ENCODE measurements at regions not wholly inside any gene's neighbourhood (a gene's known extent, or its start where the extent isn't known, plus 50 kb on each side); places are given as distances from the start of the nearest gene placed in this dataset.

GRCh38 chr4:151538963-151539362 is 130.0 kb downstream of the FHIP1A start (continued):
- TF ChIP-seq CUX1 (IDR thresholded peaks at IDR 0.05; ENCODE audit: insufficient replicate concordance, low read depth, low read length): no peak
- no peak for TF ChIP-seq NRF1 (conservative IDR thresholded peaks at IDR 0.05; ENCODE audit: low read depth, low read length)
- TF ChIP-seq CHD4 (IDR thresholded peaks at IDR 0.05): no peak
- TF ChIP-seq ZNF207 (IDR thresholded peaks at IDR 0.05; ENCODE audit: borderline replicate concordance): no peak
- TF ChIP-seq SUPT20H (IDR thresholded peaks at IDR 0.05; ENCODE audit: borderline replicate concordance, control insufficient read depth, low read depth, low read length): no peak
- no peak for TF ChIP-seq RCOR1 (conservative IDR thresholded peaks at IDR 0.05; ENCODE audit: low read depth, low read length)
- no peak for TF ChIP-seq ATF3 (IDR thresholded peaks at IDR 0.05; ENCODE audit: borderline replicate concordance, extremely low read depth, low read depth, low read length)
- TF ChIP-seq ZBTB4 (CRISPR knock-in tag; IDR thresholded peaks at IDR 0.05): no peak
- no peak for TF ChIP-seq YBX1 (IDR thresholded peaks at IDR 0.05)
- TF ChIP-seq GATAD2B (conservative IDR thresholded peaks at IDR 0.05; ENCODE audit: low read depth): no peak
- no peak for TF ChIP-seq BHLHE40 (IDR thresholded peaks at IDR 0.05; ENCODE audit: borderline replicate concordance in 1 of 2, low read depth in 2 of 2, low read length in 1 of 2)
- no peak for TF ChIP-seq GABPA (IDR thresholded peaks at IDR 0.05; ENCODE audit: low read depth)
